ENCODE measurements at regions not wholly inside any gene's neighbourhood (a gene's known extent, or its start where the extent isn't known, plus 50 kb on each side); places are given as distances from the start of the nearest gene placed in this dataset.
A peak's percentile ranks its signal among the peaks of the same experiment; 100 is the strongest.

DNA sequence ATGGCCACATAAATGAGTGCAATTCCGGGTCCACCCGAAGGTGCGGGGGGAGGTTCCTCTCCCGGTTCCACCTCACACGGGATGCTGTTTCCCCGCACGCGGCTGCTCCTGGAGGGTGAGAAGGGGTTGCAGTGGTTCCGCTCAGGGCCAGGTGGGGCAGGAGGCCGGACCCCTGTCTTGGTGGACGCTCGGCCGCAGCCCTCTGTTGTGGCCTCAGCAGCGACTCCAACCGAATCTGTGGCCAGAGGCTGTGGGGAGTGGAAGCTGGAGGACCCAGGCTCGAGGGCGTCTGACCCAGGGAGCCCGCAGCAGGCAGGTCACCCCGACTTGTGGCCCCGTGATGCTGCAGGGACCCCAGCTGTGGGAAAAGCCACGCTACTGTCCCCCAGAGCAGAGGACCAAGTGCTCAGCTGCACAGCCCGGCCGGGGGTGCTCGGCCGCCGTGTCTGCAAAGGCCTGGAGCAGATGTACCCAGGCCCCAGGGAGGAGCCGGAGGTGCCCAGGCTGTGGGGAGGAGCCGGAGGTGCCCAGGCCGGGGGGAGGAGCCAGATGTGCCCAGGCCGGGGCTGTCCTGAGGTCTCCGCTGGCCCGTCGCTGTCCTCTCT lies 83.9 kb downstream of the RTP5 start:
- no peak for DNase-seq
- Histone ChIP-seq H3K36me3 (replicated peaks in 1 of 2) (no peaks in the 10 kb centered on the region), H3K4me3 (no peak overlapping the region), H3K27me3 (no peaks in the 10 kb centered on the region), H3K9me3 (replicated peaks in 1 of 3) (no peaks in the 10 kb centered on the region), H3K27ac (no peak overlapping the region), H3K4me1 (replicated peaks in 1 of 2) (no peaks in the 10 kb centered on the region)
- no peak for TF ChIP-seq CTCF (IDR thresholded peaks at IDR 0.05)
- no peak for TF ChIP-seq POLR2A (IDR thresholded peaks at IDR 0.05)
- intact Hi-C loops (cut with DNase I): no loop called here
- 85 to 91% (median 90%) methylated on average over 11 to 33 of the region's 33 CpGs for WGBS, 4 donors

GRCh38 chr2:241956521-241957110 lies 87.1 kb downstream of the RTP5 start:
- H3K36me3 ChIP-seq (replicated peaks in 1 of 2): no peaks in the 10 kb centered on the region
- TF ChIP-seq CTCF (IDR thresholded peaks at IDR 0.05) (no peak), POLR2A (IDR thresholded peaks at IDR 0.05) (no peak)
- intact Hi-C loops (cut with DNase I): no loop called here
- WGBS, 4 donors: 88 to 96% (median 95%) methylated on average over 7 to 13 of the region's 13 CpGs
- no peaks in the 10 kb centered on the region for H3K9me3 ChIP-seq (replicated peaks in 1 of 3)
- H3K4me1 ChIP-seq (replicated peaks in 1 of 2): peaks cover 0 to 3% of the 10 kb centered on the region in 2 donors
- no peak overlapping the region for H3K4me3 ChIP-seq
- no peak overlapping the region for H3K27ac ChIP-seq
- H3K27me3 ChIP-seq: no peaks in the 10 kb centered on the region
- DNase-seq: no peak

GRCh38 chr2:241957276-241957675 lies 87.7 kb downstream of the RTP5 start:
- TF ChIP-seq POLR2A (IDR thresholded peaks at IDR 0.05): no peak
- H3K27me3 ChIP-seq: no peaks in the 10 kb centered on the region
- H3K4me1 ChIP-seq (replicated peaks in 1 of 2): peaks cover 0 to 3% of the 10 kb centered on the region in 2 donors
- H3K9me3 ChIP-seq (replicated peaks in 1 of 3): no peaks in the 10 kb centered on the region
- H3K4me3 ChIP-seq: no peak overlapping the region
- H3K36me3 ChIP-seq (replicated peaks in 1 of 2): no peaks in the 10 kb centered on the region
- WGBS, 4 donors: 84 to 94% (median 89%) methylated on average over 11 to 14 of the region's 14 CpGs
- no peak overlapping the region for H3K27ac ChIP-seq
- intact Hi-C loops (cut with DNase I): no loop called here
- DNase-seq: no peak

DNA sequence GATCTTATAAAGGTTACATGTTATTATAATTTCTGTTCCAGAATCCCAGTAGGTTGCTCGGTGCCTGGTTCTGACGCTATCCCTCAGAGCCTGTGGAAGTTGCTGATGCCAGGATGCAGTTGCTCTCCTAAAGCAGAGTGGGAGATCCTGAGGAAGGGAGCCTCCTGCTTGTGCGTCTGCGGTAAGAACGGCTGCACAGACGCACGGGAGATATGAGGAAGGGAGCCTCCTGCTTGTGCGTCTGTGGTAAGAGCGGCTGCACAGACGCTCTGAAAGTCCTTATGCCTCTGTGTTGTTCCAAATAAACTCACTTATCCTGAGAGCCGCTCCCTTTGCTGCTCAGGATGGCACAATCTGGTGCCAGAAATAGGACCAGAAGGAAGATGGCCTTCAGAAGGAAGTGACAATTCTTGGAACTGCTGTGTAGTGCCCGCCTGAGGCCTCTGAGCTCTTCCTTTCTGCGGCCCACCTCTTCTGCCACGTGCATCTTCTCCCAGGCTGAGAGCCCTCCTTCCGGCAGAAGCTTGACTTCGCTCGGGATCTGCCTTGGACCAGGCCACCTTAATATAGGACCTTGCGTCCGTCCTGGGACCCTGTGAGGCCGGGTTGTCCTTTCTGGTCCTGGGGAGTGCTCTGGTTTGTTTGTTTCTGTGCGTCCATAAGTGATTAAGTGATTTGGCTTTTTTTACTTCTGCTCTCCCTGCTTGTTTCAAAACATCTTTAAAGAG lies 89.5 kb downstream of the RTP5 start:
- Histone ChIP-seq H3K9me3 (replicated peaks in 1 of 3) (no peaks in the 10 kb centered on the region), H3K4me1 (replicated peaks in 1 of 2) (peaks cover 3% of the 10 kb centered on the region in 2 donors), H3K27me3 (no peaks in the 10 kb centered on the region), H3K4me3 (no peak overlapping the region), H3K36me3 (replicated peaks in 1 of 2) (no peaks in the 10 kb centered on the region), H3K27ac (peak overlapping the region in 1 of 5 donors; percentile 28)
- DNase-seq: no peak
- intact Hi-C loops (cut with DNase I): no loop called here
- 80 to 84% (median 80%) methylated on average over 21 of the region's 21 CpGs for WGBS, 4 donors
- no peak for TF ChIP-seq POLR2A (IDR thresholded peaks at IDR 0.05)
- no peak for TF ChIP-seq CTCF (IDR thresholded peaks at IDR 0.05)

Measured in adrenal gland (tissue), 9 donors.